ENCODE measurements at regions not wholly inside any gene's neighbourhood (a gene's known extent, or its start where the extent isn't known, plus 50 kb on each side); places are given as distances from the start of the nearest gene placed in this dataset.
"Not testable (repeated sequence)": the region's sequence is repeated elsewhere in the genome, so short reads cannot be mapped to it uniquely, and the experiment has no call there.

DNA sequence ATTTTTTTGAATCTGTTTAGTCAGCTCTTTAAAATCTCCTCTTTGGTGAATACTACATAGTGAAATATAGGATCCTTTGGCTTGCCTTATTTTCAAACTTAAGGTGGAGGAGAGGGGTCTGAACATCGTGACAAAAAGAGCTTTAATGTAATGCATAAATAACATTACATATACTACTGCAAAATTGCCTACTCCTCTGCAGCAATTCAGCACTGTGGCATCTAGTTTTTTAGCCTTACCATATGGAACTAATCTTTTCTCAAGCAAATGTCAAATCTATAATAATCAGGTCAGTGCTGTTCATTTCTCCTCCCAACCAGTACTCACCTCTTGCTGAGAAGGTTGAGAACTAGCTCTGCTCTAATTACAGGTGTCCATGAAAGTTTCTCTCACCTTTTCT is 394.0 kb upstream of the CDIN1 start:
- intact Hi-C loops (cut with DNase I; ENCODE audit: low total_unique reads), result no loop called here
- no peak for DNase-seq (ENCODE audit: low spot score in 2 of 2)
- TF ChIP-seq, protein P1, sequence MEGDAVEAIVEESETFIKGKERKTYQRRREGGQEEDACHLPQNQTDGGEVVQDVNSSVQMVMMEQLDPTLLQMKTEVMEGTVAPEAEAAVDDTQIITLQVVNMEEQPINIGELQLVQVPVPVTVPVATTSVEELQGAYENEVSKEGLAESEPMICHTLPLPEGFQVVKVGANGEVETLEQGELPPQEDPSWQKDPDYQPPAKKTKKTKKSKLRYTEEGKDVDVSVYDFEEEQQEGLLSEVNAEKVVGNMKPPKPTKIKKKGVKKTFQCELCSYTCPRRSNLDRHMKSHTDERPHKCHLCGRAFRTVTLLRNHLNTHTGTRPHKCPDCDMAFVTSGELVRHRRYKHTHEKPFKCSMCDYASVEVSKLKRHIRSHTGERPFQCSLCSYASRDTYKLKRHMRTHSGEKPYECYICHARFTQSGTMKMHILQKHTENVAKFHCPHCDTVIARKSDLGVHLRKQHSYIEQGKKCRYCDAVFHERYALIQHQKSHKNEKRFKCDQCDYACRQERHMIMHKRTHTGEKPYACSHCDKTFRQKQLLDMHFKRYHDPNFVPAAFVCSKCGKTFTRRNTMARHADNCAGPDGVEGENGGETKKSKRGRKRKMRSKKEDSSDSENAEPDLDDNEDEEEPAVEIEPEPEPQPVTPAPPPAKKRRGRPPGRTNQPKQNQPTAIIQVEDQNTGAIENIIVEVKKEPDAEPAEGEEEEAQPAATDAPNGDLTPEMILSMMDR (IDR thresholded peaks at IDR 0.05), result no peak
- TF ChIP-seq POLR2A (IDR thresholded peaks at IDR 0.05), result no peak
- WGBS, 2 donors, result 68 to 72% methylated on average over 1 of the region's 1 CpG
- no peak overlapping the region for H3K4me3 ChIP-seq (ENCODE audit: low read depth, poor library complexity, severe bottlenecking)

DNA sequence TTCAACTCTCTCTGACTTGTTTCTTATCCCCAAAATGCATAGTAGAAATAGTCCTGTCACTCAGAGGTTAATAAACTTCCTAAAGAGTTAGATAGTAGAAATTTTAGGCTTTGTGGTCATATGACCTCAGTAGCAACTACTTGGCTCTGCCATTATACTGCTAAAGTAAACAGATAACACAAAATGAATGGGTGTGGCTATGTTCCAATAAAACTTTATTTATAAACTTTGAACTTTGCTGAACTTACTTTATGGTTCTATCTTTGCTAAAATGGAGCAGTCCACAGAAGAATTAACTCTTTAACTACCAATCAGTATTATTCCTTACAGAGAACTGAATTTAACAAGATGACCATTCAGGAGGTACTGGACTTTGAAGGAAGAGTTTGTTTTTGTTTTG is 393.6 kb upstream of the CDIN1 start:
- intact Hi-C loops (cut with DNase I; ENCODE audit: low total_unique reads), result no loop called here
- TF ChIP-seq, protein P1 (IDR thresholded peaks at IDR 0.05), result no peak
- no peak for TF ChIP-seq POLR2A (IDR thresholded peaks at IDR 0.05)
- H3K4me3 ChIP-seq (ENCODE audit: low read depth, poor library complexity, severe bottlenecking), result no peak overlapping the region
- no peak for DNase-seq (ENCODE audit: low spot score in 2 of 2)

DNA sequence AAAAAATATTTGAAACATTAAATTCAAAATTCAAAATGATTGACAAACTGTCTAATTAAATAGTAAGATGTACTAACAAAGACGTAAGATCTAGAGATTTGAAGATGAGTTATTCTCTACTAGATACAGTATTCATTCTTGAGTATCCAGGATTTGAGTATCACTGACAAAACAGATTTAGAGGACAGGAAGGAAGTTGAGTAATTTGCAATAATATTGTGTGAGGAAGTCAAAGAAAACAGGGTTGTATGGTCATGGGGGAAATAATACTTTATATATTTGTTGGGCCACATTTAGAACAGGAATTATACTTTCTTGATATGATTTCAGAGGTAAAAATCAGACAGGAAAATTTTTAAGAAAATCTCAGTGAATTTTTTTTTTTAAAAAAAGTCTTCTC is 393.1 kb upstream of the CDIN1 start:
- DNase-seq (ENCODE audit: low spot score in 2 of 2), result no peak
- intact Hi-C loops (cut with DNase I; ENCODE audit: low total_unique reads), result no loop called here
- 73 to 82% methylated on average over 1 of the region's 1 CpG for WGBS, 2 donors
- TF ChIP-seq, protein P1 (IDR thresholded peaks at IDR 0.05), result no peak
- TF ChIP-seq POLR2A (IDR thresholded peaks at IDR 0.05), result no peak
- no peak overlapping the region for H3K4me3 ChIP-seq (ENCODE audit: low read depth, poor library complexity, severe bottlenecking)

DNA sequence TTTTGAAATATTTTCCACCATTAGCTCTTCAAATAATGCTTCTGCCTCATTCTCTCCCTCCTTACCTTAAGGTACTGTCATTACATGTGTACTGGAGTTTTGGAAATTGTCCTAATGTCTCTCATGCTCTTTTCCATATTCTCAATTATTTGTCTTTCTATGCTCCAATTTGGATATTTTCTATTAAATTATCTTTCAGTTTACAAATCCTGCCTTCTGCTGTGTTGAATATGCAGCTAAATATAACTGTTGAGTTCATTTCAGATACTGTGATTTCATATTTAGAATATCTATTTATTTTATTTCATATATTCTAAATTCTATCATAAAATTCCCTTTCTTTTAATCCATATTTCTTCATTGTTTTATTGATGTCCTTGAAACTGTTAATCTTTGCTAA is 388.0 kb upstream of the CDIN1 start:
- no peak overlapping the region for H3K4me3 ChIP-seq (ENCODE audit: low read depth, poor library complexity, severe bottlenecking)
- DNase-seq (ENCODE audit: low spot score in 2 of 2), result no peak
- intact Hi-C loops (cut with DNase I; ENCODE audit: low total_unique reads), result no loop called here
- no peak for TF ChIP-seq POLR2A (IDR thresholded peaks at IDR 0.05)
- TF ChIP-seq, protein P1 (IDR thresholded peaks at IDR 0.05), result no peak

DNA sequence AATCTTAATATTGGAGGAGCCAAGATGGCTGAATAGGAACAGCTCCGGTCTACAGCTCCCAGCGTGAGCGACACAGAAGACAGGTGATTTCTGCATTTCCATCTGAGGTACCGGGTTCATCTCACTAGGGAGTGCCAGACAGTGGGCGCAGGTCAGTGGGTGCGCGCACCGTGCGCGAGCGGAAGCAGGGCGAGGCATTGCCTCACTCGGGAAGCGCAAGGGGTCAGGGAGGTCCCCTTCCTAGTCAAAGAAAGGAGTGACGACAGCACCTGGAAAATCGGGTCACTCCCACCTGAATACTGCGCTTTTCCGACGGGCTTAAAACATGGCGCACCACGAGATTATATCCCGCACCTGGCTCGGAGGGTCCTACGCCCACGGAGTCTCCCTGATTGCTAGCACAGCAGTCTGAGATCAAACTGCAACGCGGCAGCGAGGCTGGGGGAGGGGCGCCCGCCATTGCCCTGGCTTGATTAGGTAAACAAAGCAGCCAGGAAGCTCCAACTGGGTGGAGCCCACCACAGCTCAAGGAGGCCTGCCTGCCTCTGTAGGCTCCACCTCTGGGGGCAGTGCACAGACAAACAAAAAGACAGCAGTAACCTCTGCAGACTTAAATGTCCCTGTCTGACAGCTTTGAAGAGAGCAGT is 383.9 kb upstream of the CDIN1 start:
- DNase-seq (ENCODE audit: low spot score in 2 of 2); intact Hi-C loops (cut with DNase I; ENCODE audit: low total_unique reads); H3K4me3 ChIP-seq (ENCODE audit: low read depth, poor library complexity, severe bottlenecking): not testable (repeated sequence)
- 96 to 97% methylated on average over 28 to 30 of the region's 30 CpGs for WGBS, 2 donors

DNA sequence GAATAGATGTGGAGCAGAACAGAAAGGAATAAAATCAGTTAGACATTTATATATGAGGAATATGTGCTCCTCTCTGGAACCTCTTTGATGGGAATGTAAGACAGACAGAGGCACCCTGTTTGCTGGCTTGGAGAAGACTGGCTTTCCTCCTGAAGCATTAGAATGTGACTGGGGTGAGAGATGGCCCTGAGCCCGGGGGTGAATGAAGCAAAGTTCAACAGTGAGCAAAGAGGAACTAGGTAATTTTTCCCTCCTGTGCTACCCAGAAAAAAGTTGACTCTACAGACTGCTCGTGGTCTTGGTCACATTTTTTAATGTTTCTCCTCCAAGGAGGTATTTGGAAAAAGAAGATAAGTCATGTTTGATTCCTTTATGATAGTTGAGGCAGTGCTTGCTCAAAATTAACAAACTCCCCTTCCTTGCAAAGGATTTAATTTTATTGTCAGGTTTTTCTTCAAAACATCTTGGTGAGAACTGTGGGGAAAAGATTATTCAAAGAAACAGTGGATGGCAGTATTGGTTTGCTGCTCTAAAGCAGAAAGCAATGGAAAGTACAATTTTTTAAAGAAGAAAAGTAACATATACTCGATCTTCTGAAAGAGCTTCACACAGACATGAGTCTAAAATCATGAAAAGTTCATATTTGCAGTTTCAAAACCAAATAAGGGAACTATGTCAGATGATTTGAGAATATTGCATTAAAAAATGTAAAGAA is 370.4 kb upstream of the CDIN1 start:
- DNase-seq (ENCODE audit: low spot score in 2 of 2), result no peak
- 52 to 57% methylated on average over 3 of the region's 3 CpGs for WGBS, 2 donors
- intact Hi-C loops (cut with DNase I; ENCODE audit: low total_unique reads), result no loop called here
- no peak overlapping the region for H3K4me3 ChIP-seq (ENCODE audit: low read depth, poor library complexity, severe bottlenecking)
- TF ChIP-seq, protein P1 (IDR thresholded peaks at IDR 0.05), result no peak
- TF ChIP-seq POLR2A (IDR thresholded peaks at IDR 0.05), result no peak

Data from lower leg skin (tissue), 4 donors.